HEK293 (cell line): ENCODE measurements at regions not wholly inside any gene's neighbourhood (a gene's known extent, or its start where the extent isn't known, plus 50 kb on each side); places are given as distances from the start of the nearest gene placed in this dataset.

ENCODE experiments used
- CTCF ChIA-PET: fragments of 350-600 bp; formaldehyde crosslinking; extraction: SDS; loops from one replicate; lab custom pipeline; 2021; ENCODE audit warnings: antibody characterized with exemption; lab: Yijun Ruan, JAX
- POLR2A ChIA-PET: fragments of 300-600 bp; formaldehyde crosslinking; extraction: SDS; loops from one replicate; lab custom pipeline; 2020; ENCODE audit warnings: antibody characterized with exemption, inconsistent platforms; lab: Yijun Ruan, JAX
- H3K27ac ChIP-seq: fragments of 200-500 bp; sonication (Bioruptor generic); 2 replicates; pipeline ENCODE4 v1.5.1; 2014; ENCODE audit warnings: low read depth, low read length, control low read depth, inconsistent platforms; ENCODE audit errors: extremely low read depth
- H3K36me3 ChIP-seq, 2 experiments: fragments of 200-500 bp in 1 of 2; sonication (Bioruptor generic) in 1 of 2; 1 replicate in 1 of 2; 2 replicates in 1 of 2; pipeline ENCODE4 v1.5.1; 2014 to 2017; ENCODE audit warnings: inconsistent platforms in 2 of 2, low read length in 2 of 2; ENCODE audit not compliant: control insufficient read depth in 2 of 2, insufficient read depth in 1 of 2
- H3K4me1 ChIP-seq: fragments of 200-500 bp; sonication (Bioruptor generic); 2 replicates; pipeline ENCODE4 v1.5.1; 2014; ENCODE audit warnings: mild to moderate bottlenecking, low read length, inconsistent platforms; ENCODE audit not compliant: control insufficient read depth, insufficient read depth
- H3K4me3 ChIP-seq: 2 replicates; pipeline ENCODE4 v1.5.1; 2011; ENCODE audit warnings: low read depth, mild to moderate bottlenecking, control low read depth, low read length, moderate library complexity
- H3K9me3 ChIP-seq: fragments of 200-500 bp; sonication (Bioruptor generic); 2 replicates; pipeline ENCODE4 v1.5.1; 2014; ENCODE audit warnings: low read depth, low read length, inconsistent platforms; ENCODE audit not compliant: control insufficient read depth, insufficient read depth
- BCL6B ChIP-seq: fragments of 450-650 bp; formaldehyde crosslinking; IDR thresholded peaks from 2 replicates; pipeline ENCODE4 v1.5.1; 2017; ENCODE audit warnings: missing biosample characterization, missing genetic modification characterization
- EGR2 ChIP-seq: fragments of 450-650 bp; formaldehyde crosslinking; IDR thresholded peaks from 2 replicates; pipeline ENCODE4 v1.5.1; 2016; ENCODE audit warnings: low read depth, missing biosample characterization, missing genetic modification characterization
- GLIS1 ChIP-seq: fragments of 450-650 bp; formaldehyde crosslinking; IDR thresholded peaks from 2 replicates; pipeline ENCODE4 v1.5.1; 2016; ENCODE audit warnings: missing biosample characterization, missing genetic modification characterization
- GLIS2 ChIP-seq: fragments of 450-650 bp; formaldehyde crosslinking; IDR thresholded peaks from 2 replicates; pipeline ENCODE4 v1.5.1; 2016; ENCODE audit warnings: missing biosample characterization, missing genetic modification characterization
- HOXA7 ChIP-seq: sonication (generic); formaldehyde crosslinking; IDR thresholded peaks from 2 replicates; pipeline ENCODE4 v1.8.1; 2022; ENCODE audit warnings: missing genetic modification reagents, borderline replicate concordance
- HOXC10 ChIP-seq: sonication (generic); formaldehyde crosslinking; IDR thresholded peaks from 2 replicates; pipeline ENCODE4 v1.8.1; 2023; ENCODE audit warnings: mild to moderate bottlenecking, missing genetic modification reagents
- MEIS1 ChIP-seq: sonication (generic); formaldehyde crosslinking; IDR thresholded peaks from 2 replicates; pipeline ENCODE4 v1.8.1; 2022; ENCODE audit warnings: missing genetic modification reagents, mild to moderate bottlenecking, borderline replicate concordance
- OSR2 ChIP-seq: fragments of 450-650 bp; formaldehyde crosslinking; IDR thresholded peaks from 2 replicates; pipeline ENCODE4 v1.5.1; 2016; ENCODE audit warnings: missing biosample characterization, missing genetic modification characterization
- PRDM4 ChIP-seq: fragments of 450-650 bp; formaldehyde crosslinking; IDR thresholded peaks from 2 replicates; pipeline ENCODE4 v1.5.1; 2017; ENCODE audit warnings: missing biosample characterization, missing genetic modification characterization
- PRDM6 ChIP-seq: fragments of 450-650 bp; formaldehyde crosslinking; IDR thresholded peaks from 2 replicates; pipeline ENCODE4 v1.5.1; 2017; ENCODE audit warnings: missing biosample characterization, missing genetic modification characterization
- SCRT1 ChIP-seq: fragments of 450-650 bp; formaldehyde crosslinking; IDR thresholded peaks from 2 replicates; pipeline ENCODE4 v1.5.1; 2016; ENCODE audit warnings: missing biosample characterization, missing genetic modification characterization, borderline replicate concordance
- TRIM28 ChIP-seq: IDR thresholded peaks from 2 replicates; pipeline ENCODE4 v1.6.1; 2011; ENCODE audit warnings: low read length, control low read depth, borderline replicate concordance
- ZBTB26 ChIP-seq: fragments of 450-650 bp; formaldehyde crosslinking; optimal IDR thresholded peaks from 2 replicates; pipeline ENCODE3; 2016; ENCODE audit warnings: missing biosample characterization, mild to moderate bottlenecking, missing genetic modification characterization
- ZEB2 ChIP-seq: fragments of 450-650 bp; formaldehyde crosslinking; IDR thresholded peaks from 2 replicates; pipeline ENCODE4 v1.5.1; 2016; ENCODE audit warnings: missing biosample characterization, missing genetic modification characterization
- ZNF10 ChIP-seq: fragments of 450-650 bp; formaldehyde crosslinking; IDR thresholded peaks from 2 replicates; pipeline ENCODE4 v1.5.1; 2017; ENCODE audit warnings: missing biosample characterization, missing genetic modification characterization
- ZNF114 ChIP-seq: fragments of 450-650 bp; formaldehyde crosslinking; IDR thresholded peaks from 2 replicates; pipeline ENCODE4 v1.5.0; 2017; ENCODE audit warnings: missing biosample characterization, missing genetic modification characterization
- ZNF146 ChIP-seq: fragments of 450-650 bp; formaldehyde crosslinking; IDR thresholded peaks from 2 replicates; pipeline ENCODE4 v1.5.1; 2016; ENCODE audit warnings: missing biosample characterization, missing genetic modification characterization
- ZNF280C ChIP-seq: fragments of 450-650 bp; formaldehyde crosslinking; IDR thresholded peaks from 2 replicates; pipeline ENCODE4 v1.5.1; 2016; ENCODE audit warnings: missing biosample characterization, missing genetic modification characterization
- ZNF302 ChIP-seq: fragments of 450-650 bp; formaldehyde crosslinking; IDR thresholded peaks from 2 replicates; pipeline ENCODE4 v1.5.1; 2016; ENCODE audit warnings: missing biosample characterization, missing genetic modification characterization, low read depth
- ZNF341 ChIP-seq: fragments of 450-650 bp; formaldehyde crosslinking; IDR thresholded peaks from 2 replicates; pipeline ENCODE4; 2016; ENCODE audit warnings: low read depth, missing biosample characterization, missing genetic modification characterization
- ZNF350 ChIP-seq: fragments of 450-650 bp; formaldehyde crosslinking; IDR thresholded peaks from 2 replicates; pipeline ENCODE4 v1.5.0; 2017; ENCODE audit warnings: missing biosample characterization, mild to moderate bottlenecking, missing genetic modification characterization
- ZNF394 ChIP-seq: fragments of 450-650 bp; formaldehyde crosslinking; IDR thresholded peaks from 2 replicates; pipeline ENCODE4 v1.5.1; 2016; ENCODE audit warnings: missing biosample characterization, missing genetic modification characterization, mild to moderate bottlenecking, moderate library complexity, borderline replicate concordance
- ZNF426 ChIP-seq: fragments of 450-650 bp; formaldehyde crosslinking; IDR thresholded peaks from 2 replicates; pipeline ENCODE4 v1.5.1; 2017; ENCODE audit warnings: missing biosample characterization, missing genetic modification characterization, mild to moderate bottlenecking, inconsistent platforms, moderate library complexity
- ZNF549 ChIP-seq: fragments of 450-650 bp; IDR thresholded peaks from 2 replicates; pipeline ENCODE4 v1.5.1; 2018; ENCODE audit warnings: missing biosample characterization, missing genetic modification characterization, mild to moderate bottlenecking, inconsistent platforms, moderate library complexity
- ZNF558 ChIP-seq: fragments of 450-650 bp; formaldehyde crosslinking; IDR thresholded peaks from 2 replicates; pipeline ENCODE4 v1.5.1; 2016; ENCODE audit warnings: missing biosample characterization, missing genetic modification characterization
- ZNF664 ChIP-seq: fragments of 450-650 bp; formaldehyde crosslinking; IDR thresholded peaks from 2 replicates; pipeline ENCODE4 v1.5.1; 2016; ENCODE audit warnings: missing biosample characterization, missing genetic modification characterization
- ZNF692 ChIP-seq: fragments of 450-650 bp; formaldehyde crosslinking; IDR thresholded peaks from 2 replicates; pipeline ENCODE4 v1.5.1; 2016; ENCODE audit warnings: missing biosample characterization, missing genetic modification characterization
- ZNF785 ChIP-seq: fragments of 450-650 bp; formaldehyde crosslinking; IDR thresholded peaks from 2 replicates; pipeline ENCODE4 v1.5.1; 2016; ENCODE audit warnings: missing biosample characterization, missing genetic modification characterization
- ZXDB ChIP-seq: fragments of 450-650 bp; formaldehyde crosslinking; IDR thresholded peaks from 2 replicates; pipeline ENCODE4 v1.5.1; 2016; ENCODE audit warnings: missing biosample characterization, missing genetic modification characterization

- POLR2A ChIA-PET: no interaction called here
Observed at GRCh38 chr17:59492091-59492451, 73.3 kb upstream of the DHX40 start.

GRCh38 chr17:59493867-59494266 is 71.5 kb upstream of the DHX40 start:
- no peaks in the 10 kb centered on the region for H3K9me3 ChIP-seq
- H3K27ac ChIP-seq: no peak overlapping the region
- no peaks in the 10 kb centered on the region for H3K36me3 ChIP-seq
- ChIA-PET POLR2A (no interaction called here), CTCF (interaction anchor here (0.7 to 1.3 kb wide), 3 partner anchors 10 to 214 kb away, joined by 3 to 4 read pairs (median 3); no protein-coding TSS in a partner anchor)
- H3K4me3 ChIP-seq: no peak overlapping the region
- H3K4me1 ChIP-seq: no peaks in the 10 kb centered on the region
- TF ChIP-seq HOXA7 (CRISPR knock-in tag) (no peak), EGR2 (tag by site-specific recombination) (no peak), ZNF558 (tag by site-specific recombination) (no peak), GLIS2 (tag by site-specific recombination) (no peak), ZNF692 (tag by site-specific recombination) (no peak), ZNF280C (no peak), ZNF302 (no peak), GLIS1 (tag by site-specific recombination) (no peak), SCRT1 (tag by site-specific recombination) (no peak), ZNF10 (tag by site-specific recombination) (no peak), ZNF341 (tag by site-specific recombination) (no peak), PRDM4 (no peak), ZNF114 (no peak)

More at GRCh38 chr17:59492091-59492451, 73.3 kb upstream of the DHX40 start:
- no peak overlapping the region for H3K4me3 ChIP-seq
- TF ChIP-seq OSR2 (no peak), ZNF558 (tag by site-specific recombination) (no peak), ZBTB26 (tag by site-specific recombination) (no peak), ZNF146 (tag by site-specific recombination) (no peak), TRIM28 (no peak), ZEB2 (tag by site-specific recombination) (no peak), ZNF549 (tag by site-specific recombination) (no peak), BCL6B (tag by site-specific recombination) (no peak), ZNF350 (tag by site-specific recombination) (no peak), ZNF426 (tag by site-specific recombination) (no peak), ZXDB (no peak), HOXC10 (CRISPR knock-in tag) (no peak), MEIS1 (CRISPR knock-in tag) (no peak), ZNF394 (tag by site-specific recombination) (no peak), ZNF664 (tag by site-specific recombination) (no peak), ZNF785 (tag by site-specific recombination) (no peak), PRDM6 (tag by site-specific recombination) (no peak)
- H3K9me3 ChIP-seq: no peaks in the 10 kb centered on the region
- H3K4me1 ChIP-seq: no peaks in the 10 kb centered on the region
- CTCF ChIA-PET: interaction anchor here (0.7 to 1.0 kb wide), 2 partner anchors 67 to 753 kb away, joined by 3 read pairs; no protein-coding TSS in a partner anchor
- H3K36me3 ChIP-seq: no peaks in the 10 kb centered on the region
- H3K27ac ChIP-seq: no peak overlapping the region
